KG1 (cell line): ENCODE measurements at regions not wholly inside any gene's neighbourhood (a gene's known extent, or its start where the extent isn't known, plus 50 kb on each side); places are given as distances from the start of the nearest gene placed in this dataset.

ENCODE experiments used
- DNase-seq: peaks from one replicate; lab custom pipeline; 2025; lab: John Stamatoyannopoulos, UW

DNA sequence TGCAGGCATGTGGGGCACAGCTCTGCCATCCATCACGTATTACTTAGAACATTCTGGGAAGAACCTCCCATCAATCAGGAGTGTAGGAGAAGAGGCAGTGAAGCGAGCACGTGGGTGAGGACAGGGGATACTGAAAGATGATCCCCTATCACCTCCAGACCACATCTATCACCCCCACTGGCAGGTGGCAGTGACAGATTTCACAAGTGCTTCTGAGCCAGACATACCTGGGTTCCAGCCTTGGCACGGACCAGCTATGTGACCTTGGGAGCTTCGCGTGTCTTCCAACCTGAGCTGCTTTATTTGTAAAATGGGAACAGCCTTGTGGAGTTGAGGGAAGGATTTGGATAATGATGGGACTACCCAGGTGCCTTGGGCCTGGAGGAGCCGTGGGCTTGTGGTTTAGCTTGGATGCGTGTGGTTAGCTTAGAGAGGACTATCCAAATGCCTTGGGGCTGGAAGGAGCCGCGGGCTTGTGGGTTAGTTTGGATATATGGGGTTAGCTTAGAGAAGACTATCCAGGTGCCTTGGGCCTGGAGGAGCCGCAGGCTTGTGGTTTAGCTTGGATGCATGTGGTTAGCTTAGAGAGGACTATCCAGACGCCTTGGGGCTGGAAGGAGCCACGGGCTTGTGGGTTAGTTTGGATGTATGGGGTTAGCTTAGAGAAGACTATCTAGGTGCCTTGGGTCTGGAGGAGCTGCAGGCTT lies 206.4 kb downstream of the ENGASE start:
- DNase-seq = no peak

DNA sequence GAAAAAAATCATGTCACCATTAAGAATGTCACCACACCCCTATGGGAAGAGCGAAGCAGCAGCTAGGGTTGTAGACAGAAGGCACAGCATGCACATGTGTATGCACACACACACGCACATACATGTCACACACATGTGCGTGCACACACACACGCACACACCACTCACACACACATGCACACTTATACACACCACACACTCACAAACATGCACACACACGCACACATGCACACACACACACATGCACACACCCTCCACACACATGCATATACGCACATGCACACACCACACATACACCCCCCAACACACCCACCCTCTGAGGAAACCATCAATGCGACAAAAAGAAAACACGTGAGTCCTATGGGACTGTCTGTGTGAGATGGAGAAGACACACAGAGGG lies 205.4 kb downstream of the ENGASE start:
- no peak for DNase-seq

DNA sequence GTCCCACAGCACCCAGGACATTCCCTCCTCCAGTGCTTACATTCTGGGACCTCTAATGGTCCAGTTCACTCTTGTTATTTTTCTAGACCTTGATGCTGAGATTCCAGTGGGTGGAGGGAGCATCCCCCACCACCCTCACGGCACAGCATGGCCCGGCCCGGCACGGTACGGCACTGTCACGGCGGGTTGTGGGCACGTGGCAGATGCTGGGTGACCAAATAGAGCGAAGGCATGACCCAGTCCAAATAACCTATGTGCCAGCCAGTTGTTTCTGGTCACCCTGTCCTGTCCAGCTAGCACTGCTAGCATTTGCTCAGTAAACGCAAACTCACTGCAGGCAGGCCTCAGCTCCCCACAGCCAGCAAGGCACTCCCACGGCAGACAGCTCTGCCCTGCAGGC lies 204.7 kb downstream of the ENGASE start:
- no peak for DNase-seq

DNA sequence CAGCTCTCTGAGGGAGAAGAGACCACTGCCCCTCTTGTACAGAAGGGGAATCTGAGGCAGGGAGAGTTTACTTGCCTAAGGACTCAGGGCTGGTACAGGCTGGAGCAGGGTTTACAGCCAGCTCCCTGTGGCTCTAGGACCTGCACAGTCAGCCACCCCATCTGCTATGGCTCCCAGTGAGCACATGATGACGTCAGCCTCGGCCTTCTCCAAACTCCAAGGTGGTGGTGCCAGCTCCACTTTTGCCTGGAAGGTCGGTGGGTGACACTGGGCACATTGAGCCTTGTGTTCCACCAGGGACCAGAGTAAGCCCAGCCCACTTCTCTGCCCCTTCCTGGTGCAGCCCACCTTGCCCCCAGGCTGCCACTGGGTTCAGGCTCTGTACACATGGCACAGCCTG lies 202.2 kb downstream of the ENGASE start:
- no peak for DNase-seq

GRCh38 chr17:79273660-79274059 lies 199.0 kb downstream of the ENGASE start:
- DNase-seq = no peak

- no peak for DNase-seq
These were observed 198.1 kb downstream of the ENGASE start for GRCh38 chr17:79272666-79273219.

- no peak for DNase-seq
These were observed 197.6 kb downstream of the ENGASE start for GRCh38 chr17:79272220-79272619.

GRCh38 chr17:79269620-79270019 lies 195.0 kb downstream of the ENGASE start:
- DNase-seq = no peak

- no peak for DNase-seq
These were observed 188.6 kb downstream of the ENGASE start for GRCh38 chr17:79263191-79263590.

DNA sequence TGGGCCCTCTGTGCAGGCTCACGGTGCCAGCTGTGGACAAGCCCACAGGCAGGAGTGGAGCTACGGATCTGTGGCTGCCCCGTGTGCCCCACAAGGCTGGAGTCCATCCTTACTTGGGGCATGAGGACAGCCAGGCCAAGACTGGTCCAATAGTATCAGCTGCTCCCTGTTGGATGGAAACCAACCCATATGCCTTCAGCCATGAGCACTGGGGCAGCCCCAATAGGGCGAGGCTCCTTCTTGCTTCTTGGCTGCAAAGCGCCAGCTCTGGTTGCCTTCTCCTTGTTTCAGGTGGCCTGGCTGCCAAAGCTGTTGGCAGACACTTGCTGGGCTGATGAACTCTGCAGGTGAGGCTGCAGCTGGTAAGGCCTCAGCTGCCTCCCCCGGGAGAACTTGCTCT lies 188.0 kb downstream of the ENGASE start:
- DNase-seq = no peak

DNA sequence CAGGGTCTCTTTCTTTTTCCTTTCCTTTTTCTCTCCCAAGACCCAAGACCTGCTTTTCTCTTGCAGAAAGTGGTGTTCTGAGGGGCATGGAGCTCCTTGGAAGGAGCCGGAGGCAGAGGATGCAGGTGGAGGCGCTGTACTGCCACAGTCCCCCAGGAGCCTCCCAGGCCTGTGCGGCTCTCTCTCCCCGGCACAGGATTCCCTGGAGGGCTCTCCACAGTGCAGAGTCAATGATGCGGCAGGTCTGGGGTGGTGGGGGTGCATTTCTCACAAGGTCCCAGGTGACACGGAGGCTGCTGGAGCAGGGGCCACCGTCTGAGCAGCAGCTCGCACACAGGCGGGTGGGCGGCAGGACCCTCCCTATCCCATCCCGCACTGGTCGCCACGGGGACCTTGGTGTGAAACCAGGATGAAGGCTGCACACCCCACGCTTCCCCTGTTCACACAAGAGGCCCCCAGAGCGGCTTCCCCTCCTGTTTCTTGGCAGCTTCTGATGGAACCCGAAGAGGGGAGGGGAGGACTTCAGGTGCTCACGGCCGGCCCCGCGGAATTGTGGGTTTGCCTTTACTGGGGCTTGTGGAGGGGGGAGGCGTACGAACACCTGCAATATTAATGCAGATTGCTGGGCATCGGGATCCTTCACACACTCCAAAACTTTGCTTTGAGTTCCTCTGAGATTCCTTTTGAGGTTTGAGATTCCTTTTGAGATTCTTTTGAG lies 186.9 kb downstream of the ENGASE start:
- no peak for DNase-seq

- no peak for DNase-seq
These were observed 184.2 kb downstream of the ENGASE start for GRCh38 chr17:79258843-79259242.

DNA sequence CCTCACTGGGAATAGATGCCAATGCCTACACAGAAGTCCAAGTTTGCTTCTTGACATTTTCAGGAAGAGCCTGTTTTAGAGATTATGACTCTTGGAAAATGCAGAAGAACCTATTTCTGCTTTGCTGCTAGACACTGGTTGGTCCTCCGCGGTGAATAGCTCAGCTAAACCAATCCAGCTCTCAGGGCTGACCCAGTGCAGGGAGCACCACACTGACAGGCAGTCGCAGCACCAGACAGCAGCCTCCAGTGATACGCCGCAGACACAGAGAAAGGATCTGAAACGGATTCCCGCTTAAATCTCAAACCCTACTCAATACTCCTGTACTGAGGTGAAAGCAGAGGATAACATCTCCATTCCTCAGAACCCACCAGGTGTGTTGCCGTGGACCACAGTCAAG lies 183.4 kb downstream of the ENGASE start:
- DNase-seq = no peak

- no peak for DNase-seq
These were observed 181.4 kb downstream of the ENGASE start for GRCh38 chr17:79255926-79256585.

DNA sequence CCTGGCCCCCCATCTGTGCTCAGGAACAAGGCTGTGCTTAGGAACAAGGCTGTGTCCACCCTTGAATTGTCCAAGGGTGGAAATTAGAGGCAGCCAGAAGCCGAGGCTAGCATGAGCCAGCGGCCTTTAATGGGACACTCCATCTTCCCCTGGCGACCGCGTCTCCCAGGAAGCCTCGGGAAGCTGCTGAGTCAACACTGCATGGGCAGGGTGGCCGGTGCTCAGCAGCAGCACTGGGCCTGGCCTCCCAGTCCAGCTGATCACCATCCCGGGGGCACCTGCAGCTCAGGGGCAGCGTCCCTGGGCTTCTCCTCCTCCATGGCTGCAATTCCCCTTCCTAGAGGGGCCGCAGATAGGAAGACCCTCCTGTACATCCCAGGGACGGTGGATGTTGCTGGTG lies 180.8 kb downstream of the ENGASE start:
- no peak for DNase-seq

- no peak for DNase-seq
These were observed 180.4 kb downstream of the ENGASE start for GRCh38 chr17:79255046-79255445.

- no peak for DNase-seq
These were observed 178.3 kb downstream of the ENGASE start for GRCh38 chr17:79252886-79253285.

DNA sequence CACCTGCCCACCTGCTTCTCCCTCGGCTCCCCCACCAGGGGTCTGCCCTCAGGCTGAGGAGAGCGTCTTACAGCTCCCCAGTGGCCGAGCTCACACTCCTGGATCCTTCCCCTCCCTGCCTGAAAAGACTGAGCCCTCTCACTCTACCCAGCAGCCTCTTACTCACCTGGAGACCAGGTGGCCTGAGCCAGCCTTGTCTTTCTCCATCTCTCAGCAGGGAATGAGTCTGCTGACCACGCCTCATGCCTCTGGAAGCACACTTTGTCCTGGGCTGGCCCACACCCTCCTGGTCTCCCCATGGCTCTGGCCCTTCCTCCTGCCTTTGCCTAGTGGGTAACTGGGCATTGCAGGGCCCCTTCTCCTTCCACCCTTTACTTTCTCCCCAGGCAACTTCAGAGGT lies 177.2 kb downstream of the ENGASE start:
- DNase-seq = no peak

- DNase-seq = no peak
These were observed 175.4 kb downstream of the ENGASE start for GRCh38 chr17:79249929-79250521.

GRCh38 chr17:79248843-79249493 lies 174.3 kb downstream of the ENGASE start:
- DNase-seq = no peak

GRCh38 chr17:79246225-79247190 lies 171.9 kb downstream of the ENGASE start:
- DNase-seq = no peak
